Fibroblast of villous mesenchyme (primary cell): ENCODE measurements at regions not wholly inside any gene's neighbourhood (a gene's known extent, or its start where the extent isn't known, plus 50 kb on each side); places are given as distances from the start of the nearest gene placed in this dataset.
"Not testable (repeated sequence)": the region's sequence is repeated elsewhere in the genome, so short reads cannot be mapped to it uniquely, and the experiment has no call there.

Experiments
- DNase-seq: peaks from one replicate; pipeline ENCODE4 v3.0.0-alpha.2; 2010; ENCODE audit warnings: low read depth
- H3K4me3 ChIP-seq: 2 replicates; pipeline ENCODE4 v1.5.1; 2011; ENCODE audit warnings: low read depth, mild to moderate bottlenecking, low read length
- TF ChIP-seq, protein P1 (sequence below): IDR thresholded peaks from 2 replicates; pipeline ENCODE4 v1.5.1; 2012; ENCODE audit warnings: low read depth, mild to moderate bottlenecking, low read length; ENCODE audit not compliant: insufficient read depth

GRCh38 chr14:71452539-71452938 lies 479.7 kb upstream of the RGS6 start:
- TF ChIP-seq, protein P1, sequence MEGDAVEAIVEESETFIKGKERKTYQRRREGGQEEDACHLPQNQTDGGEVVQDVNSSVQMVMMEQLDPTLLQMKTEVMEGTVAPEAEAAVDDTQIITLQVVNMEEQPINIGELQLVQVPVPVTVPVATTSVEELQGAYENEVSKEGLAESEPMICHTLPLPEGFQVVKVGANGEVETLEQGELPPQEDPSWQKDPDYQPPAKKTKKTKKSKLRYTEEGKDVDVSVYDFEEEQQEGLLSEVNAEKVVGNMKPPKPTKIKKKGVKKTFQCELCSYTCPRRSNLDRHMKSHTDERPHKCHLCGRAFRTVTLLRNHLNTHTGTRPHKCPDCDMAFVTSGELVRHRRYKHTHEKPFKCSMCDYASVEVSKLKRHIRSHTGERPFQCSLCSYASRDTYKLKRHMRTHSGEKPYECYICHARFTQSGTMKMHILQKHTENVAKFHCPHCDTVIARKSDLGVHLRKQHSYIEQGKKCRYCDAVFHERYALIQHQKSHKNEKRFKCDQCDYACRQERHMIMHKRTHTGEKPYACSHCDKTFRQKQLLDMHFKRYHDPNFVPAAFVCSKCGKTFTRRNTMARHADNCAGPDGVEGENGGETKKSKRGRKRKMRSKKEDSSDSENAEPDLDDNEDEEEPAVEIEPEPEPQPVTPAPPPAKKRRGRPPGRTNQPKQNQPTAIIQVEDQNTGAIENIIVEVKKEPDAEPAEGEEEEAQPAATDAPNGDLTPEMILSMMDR, result no peak
- H3K4me3 ChIP-seq, result no peak overlapping the region
- DNase-seq, result no peak

DNA sequence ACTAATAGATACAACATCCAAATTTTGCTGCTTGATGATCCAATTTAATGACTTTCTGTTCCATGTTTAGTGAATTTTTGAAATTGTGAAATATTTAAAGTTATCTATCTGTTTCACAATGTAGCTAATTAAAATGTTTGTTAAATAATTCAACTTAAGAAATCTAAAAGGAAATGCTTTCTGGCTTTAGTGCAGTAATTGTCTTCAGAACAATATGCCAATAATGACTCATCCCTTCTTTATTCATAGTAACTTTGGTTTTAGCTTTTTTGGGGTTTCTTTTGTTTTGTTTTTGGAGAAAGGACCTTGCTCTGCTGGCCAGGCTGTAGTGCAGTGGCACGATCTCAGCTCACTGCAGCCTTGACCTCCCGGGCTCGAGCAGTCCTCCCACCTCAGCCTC lies 479.2 kb upstream of the RGS6 start:
- H3K4me3 ChIP-seq, result no peak overlapping the region
- TF ChIP-seq, protein P1, result no peak
- peak; percentile 27 for DNase-seq

GRCh38 chr14:71454010-71454409 lies 478.2 kb upstream of the RGS6 start:
- no peak overlapping the region for H3K4me3 ChIP-seq
- TF ChIP-seq, protein P1, result no peak
- DNase-seq, result no peak

DNA sequence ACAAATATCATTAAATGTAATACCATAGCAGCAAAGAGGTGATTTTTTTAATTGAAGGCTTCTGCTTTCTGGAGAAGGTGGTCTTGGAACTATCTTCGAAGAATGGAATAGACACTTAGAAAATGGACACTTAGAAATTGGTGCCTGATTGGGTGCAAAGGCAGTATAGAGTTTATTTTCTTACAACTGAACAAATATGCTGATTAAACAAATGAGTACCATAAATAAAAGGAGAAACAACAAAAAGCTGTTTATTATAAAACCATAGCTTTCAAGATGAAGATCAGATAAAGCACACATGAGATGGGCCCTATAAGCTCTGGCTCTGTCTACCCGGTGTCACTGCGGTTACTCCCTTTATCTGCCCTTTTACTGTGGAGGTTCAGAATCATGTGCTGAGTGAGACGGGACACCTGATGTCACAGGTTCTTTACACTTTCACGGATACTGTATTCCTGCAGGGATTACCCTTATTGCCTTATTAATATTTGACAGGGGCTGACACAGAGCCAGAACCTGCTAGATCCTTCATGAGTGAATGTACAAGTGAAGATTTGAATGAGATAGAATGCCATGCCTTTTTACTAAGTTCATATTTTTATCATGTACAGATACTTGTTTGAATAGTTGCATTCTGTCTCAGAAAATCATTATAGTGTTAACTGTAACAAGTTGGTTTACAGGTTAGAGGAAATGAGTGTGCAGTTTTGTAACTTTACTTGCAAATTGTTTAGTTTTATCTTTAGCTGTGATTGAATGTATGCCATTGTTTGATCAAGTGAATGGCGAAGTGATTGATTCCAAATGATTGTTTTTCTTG lies 477.5 kb upstream of the RGS6 start:
- TF ChIP-seq, protein P1, result no peak
- DNase-seq, result no peak
- H3K4me3 ChIP-seq, result no peak overlapping the region

- TF ChIP-seq, protein P1, result no peak
- no peak for DNase-seq
- no peak overlapping the region for H3K4me3 ChIP-seq
Observed at GRCh38 chr14:71460091-71460490, 472.1 kb upstream of the RGS6 start.

DNA sequence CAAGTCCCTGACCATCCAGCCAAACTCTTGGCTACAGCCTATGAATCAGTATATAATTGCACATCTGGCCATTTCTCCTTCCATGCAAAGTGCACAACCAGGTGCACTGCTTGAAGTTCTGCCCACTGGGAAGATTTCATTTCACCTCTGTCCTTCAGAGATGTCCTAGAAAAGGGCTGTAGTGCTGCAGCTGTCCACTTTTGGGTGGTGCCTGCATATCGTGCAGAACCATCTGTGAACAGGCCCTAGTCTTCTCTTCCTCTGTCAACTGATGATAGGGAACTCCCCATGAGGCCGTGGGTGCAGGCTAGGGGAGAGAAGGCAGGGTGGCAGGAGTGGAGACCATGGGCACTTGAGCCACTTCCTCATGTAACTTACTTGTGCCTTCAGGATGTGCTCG lies 470.6 kb upstream of the RGS6 start:
- DNase-seq, H3K4me3 ChIP-seq: not testable (repeated sequence)

DNA sequence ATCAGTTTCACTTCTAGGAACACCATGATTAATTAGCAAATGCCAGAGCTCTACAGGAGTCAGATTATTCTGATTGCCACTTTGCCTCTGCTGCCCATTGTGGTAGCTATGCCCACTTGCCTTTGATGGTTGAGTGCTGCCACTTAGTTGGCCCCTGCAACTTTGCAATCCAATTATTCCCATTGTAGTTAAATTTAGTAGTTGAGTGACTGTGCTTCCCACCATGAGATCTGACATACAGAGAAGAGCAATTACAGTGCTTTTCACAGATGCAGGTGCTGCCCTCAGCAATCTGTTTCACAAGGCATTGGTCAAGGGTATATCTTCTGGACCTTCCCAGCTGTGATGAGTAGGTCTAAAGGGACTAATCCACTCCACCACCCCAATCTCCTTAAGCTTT lies 468.4 kb upstream of the RGS6 start:
- TF ChIP-seq, protein P1, result no peak
- DNase-seq, result no peak
- no peak overlapping the region for H3K4me3 ChIP-seq
